Putamen (tissue), 1 donor: ENCODE measurements at regions not wholly inside any gene's neighbourhood (a gene's known extent, or its start where the extent isn't known, plus 50 kb on each side); places are given as distances from the start of the nearest gene placed in this dataset.
"Not testable (repeated sequence)": the region's sequence is repeated elsewhere in the genome, so short reads cannot be mapped to it uniquely, and the experiment has no call there.

Experiments used
- DNase-seq: peaks from one replicate; pipeline ENCODE4 v3.0.0-alpha.2; 2016; ENCODE audit warnings: low spot score

GRCh38 chrX:150125045-150125444 lies 186.8 kb upstream of the EOLA2 start:
- not testable (repeated sequence) for DNase-seq

- no peak for DNase-seq
These were observed 188.9 kb upstream of the EOLA2 start for GRCh38 chrX:150127216-150127615.

- no peak for DNase-seq
These were observed 205.6 kb upstream of the EOLA2 start for GRCh38 chrX:150143721-150144440.

GRCh38 chrX:150146271-150146896 lies 208.1 kb upstream of the EOLA2 start:
- no peak for DNase-seq

DNA sequence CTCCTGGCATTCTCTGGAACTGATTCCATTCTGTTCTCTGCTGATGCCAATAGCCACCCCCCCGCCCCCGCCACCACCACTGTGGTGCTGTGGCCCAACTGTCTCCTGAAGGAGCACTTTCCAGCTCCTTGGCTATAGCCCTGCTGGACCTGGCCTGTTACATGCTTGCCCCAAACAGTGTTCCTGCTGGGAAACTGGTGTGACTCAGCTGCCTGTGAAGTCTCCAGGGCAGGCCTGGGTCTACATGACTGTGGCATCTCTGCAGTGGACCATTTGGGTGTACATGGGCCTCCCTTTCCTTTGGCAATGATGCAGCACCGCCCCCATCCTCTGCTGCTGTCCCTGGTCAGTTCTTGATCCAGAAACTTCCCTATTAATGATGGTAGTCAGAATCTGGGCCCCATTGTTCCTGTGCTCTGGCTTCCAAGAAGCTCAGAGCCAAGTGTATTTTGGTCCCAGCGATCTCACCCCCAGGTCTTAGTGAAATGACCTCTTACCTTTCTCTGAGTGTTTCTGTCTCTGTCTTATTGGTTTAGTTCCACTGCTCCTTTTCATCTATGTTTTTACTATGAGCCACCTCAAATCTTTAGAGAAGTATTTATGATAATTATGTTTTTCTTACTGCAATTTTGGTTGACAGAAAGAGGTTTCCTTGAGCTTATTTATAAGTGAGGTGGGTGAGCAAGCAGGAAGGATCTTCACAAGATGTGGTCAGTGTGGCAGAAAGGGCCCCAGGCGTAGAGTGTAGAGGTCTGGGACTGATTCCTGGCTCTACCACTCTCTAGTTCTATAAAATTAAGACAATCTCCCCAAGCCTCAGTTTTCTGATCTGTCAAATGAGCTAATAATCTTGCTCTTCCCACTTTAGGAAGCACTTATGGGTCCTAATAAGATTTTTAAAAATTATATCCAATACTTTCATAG lies 210.7 kb upstream of the EOLA2 start:
- no peak for DNase-seq

GRCh38 chrX:150150076-150150779 lies 211.9 kb upstream of the EOLA2 start:
- no peak for DNase-seq

- DNase-seq = no peak
These were observed 212.4 kb upstream of the MAMLD1 start for GRCh38 chrX:150150780-150151125.

GRCh38 chrX:150152036-150152435 lies 211.1 kb upstream of the MAMLD1 start:
- no peak for DNase-seq

DNA sequence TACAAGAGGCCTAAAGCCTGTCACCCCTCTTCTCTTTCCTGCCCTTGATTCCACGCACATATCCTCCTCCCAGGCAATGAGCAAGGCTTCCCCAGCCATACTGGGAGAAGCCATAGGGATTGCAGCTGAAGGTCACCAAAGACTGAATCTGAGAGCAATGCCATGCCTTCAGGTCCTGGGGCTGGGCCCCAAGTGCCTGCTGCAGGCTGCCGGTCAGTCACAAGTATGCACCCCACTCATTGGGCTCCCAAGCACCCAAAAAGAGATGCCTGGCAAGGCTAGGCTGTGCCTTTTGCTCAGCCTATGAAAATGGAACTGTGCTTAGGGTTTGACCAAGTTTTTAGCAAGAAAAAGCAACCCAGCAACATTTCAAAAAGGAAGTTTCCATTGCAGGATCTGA lies 210.6 kb upstream of the MAMLD1 start:
- no peak for DNase-seq

DNA sequence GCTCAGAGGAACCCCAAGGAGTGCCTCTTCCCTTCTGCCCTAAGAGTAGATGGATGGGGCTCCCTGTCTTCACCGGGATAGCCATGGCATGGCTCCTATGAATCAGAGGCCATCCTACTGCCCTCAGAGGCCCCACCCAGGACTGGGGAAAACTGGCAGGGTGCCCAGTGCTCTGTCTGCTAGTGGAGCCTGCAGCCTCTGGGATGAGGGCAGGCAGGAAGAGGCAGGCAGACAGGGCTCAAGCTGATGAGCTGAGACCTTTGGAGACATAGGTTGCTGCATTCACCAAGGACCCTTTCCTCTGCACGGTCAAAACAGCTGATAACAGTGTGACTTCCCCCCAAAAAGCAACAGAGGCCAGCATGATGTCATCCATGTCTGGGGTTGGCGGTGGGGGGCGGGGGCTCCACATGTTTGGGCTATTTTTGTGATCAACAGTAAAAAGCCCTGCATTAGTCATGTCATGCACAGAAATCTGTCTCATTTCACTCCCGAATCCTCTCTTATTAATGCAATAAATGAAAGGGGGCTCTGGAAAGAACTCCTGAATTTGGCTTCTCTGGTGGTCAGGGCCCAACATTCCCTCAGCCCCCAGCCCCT lies 207.6 kb upstream of the MAMLD1 start:
- no peak for DNase-seq

DNA sequence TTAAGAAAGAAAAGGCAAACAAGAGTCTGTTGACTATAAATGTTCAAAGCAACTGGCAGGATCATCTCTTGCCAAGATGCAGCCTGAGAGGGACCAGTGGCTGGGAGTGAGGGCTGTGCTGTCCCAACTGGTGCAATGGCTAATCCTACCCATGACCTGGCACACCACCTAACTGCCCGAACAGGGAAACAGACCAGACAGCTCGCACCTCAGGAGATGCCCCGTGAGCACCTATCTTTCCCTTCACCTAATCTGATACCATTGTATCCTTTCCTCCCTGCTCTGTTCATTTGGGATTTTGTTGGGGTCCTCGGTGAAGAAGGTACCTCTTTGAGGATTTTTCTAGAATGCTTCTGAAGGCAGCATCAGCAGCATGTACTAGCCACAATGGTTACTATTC lies 206.5 kb upstream of the MAMLD1 start:
- no peak for DNase-seq

- no peak for DNase-seq
These were observed 205.8 kb upstream of the MAMLD1 start for GRCh38 chrX:150157291-150157690.

DNA sequence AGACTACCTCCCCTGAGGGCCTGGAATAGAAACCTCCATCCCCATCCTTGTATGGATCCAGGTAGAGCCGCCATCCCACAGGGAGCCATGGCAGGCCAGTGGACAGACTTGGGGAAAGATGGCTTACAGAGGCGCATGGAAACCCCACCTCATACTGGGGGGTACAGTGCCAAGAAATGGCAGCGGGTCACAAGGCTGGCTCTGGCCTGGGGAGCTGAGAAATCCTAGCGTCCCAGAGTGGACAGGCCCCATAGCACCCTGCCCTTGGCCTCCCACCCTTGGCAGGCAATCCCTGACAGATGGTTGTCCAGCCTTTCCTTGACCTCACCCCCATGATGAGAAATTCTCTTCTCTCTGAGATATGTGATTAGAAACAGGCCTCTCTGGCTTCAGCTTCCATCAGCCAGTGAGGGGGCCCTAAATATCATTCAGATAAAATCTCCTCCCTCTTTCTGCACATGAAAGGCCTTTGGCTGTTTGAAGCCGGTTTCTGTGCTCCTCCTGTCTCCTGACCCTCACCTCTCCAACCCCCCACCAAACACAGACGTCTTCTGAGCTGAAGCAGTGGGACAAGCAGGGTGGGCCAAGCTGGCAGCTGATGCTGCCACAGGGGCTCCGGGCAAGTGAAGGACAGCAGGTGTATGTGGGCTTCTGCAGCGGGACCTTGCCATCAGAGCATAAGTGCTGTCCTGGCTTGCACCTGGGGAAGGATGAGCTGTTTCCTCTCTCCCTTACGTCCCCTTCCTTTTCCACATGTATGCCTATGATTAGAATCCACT lies 204.4 kb upstream of the MAMLD1 start:
- DNase-seq = no peak

- DNase-seq = no peak
These were observed 203.6 kb upstream of the MAMLD1 start for GRCh38 chrX:150159537-150159936.

GRCh38 chrX:150160656-150161055 lies 202.5 kb upstream of the MAMLD1 start:
- no peak for DNase-seq

DNA sequence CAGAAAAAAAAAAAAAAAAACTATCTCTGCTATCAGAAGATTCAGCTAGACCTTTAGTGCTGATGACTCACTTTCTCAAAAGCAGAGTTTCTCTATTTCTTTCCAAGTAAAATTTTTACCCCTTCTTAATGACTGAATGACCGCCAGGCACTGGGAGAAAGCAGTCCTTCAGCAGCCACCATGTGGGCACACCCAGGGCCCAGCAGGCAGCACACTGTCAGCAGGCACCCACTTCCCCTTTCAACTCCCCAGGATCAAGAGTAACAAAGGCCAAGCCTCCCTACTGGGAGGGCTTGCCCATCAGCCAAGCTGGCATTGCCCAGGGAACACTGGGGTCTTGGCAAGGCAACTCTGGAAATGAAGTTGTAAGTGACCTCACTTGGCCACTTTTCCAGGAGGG lies 201.9 kb upstream of the MAMLD1 start:
- no peak for DNase-seq

DNA sequence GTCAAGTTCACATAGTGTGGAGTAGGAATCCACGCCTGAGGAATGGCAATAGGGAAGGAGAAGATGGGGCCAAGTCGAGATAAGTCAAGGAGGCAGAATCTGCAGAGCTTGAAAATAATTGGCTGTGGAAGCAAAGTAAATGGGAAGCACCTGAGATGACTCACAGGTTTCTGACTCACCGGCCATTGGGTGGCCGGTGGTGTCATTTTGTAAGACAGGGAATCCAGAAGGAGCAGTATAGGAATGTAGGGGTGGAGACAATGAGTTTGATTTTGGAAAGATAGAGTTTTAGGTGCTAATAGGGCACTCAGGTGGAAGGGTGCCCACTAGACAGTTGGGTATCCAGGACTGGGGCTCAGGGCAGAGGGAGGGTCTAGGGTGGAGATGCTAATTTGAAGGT lies 201.0 kb upstream of the MAMLD1 start:
- DNase-seq = no peak

DNA sequence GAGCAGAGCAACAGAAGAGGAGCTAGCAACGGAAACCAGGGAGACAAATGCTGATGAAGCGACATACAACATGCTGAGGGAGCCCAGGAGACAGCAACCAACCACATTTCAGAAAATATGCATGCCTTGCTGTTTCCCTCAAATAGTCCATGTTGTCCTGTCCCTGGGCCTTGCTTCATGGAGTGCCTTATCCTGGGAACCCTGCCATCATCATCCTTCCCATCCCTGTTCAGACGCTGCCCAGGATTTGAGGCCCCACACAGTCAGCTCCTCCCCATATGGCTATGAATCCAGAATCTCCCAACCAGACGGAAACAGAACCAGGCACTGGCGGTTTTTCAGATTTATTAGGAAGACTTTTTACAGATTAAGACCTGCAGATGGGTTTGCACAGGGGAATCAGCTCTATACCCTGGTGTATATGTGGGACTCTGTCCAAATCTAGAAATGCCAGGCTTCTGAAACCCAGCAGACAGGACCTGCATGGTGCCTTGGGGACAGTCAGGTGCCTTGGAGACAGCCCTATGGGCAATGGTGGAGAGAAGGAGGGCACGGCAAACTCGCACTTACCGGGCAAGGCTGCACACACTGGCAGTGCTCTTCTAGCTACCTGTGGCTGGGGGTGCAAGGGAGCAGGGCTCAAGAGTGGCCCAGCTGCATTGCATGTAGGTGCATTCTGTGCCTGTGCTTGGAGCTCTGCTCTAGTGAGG lies 199.7 kb upstream of the MAMLD1 start:
- DNase-seq = no peak

DNA sequence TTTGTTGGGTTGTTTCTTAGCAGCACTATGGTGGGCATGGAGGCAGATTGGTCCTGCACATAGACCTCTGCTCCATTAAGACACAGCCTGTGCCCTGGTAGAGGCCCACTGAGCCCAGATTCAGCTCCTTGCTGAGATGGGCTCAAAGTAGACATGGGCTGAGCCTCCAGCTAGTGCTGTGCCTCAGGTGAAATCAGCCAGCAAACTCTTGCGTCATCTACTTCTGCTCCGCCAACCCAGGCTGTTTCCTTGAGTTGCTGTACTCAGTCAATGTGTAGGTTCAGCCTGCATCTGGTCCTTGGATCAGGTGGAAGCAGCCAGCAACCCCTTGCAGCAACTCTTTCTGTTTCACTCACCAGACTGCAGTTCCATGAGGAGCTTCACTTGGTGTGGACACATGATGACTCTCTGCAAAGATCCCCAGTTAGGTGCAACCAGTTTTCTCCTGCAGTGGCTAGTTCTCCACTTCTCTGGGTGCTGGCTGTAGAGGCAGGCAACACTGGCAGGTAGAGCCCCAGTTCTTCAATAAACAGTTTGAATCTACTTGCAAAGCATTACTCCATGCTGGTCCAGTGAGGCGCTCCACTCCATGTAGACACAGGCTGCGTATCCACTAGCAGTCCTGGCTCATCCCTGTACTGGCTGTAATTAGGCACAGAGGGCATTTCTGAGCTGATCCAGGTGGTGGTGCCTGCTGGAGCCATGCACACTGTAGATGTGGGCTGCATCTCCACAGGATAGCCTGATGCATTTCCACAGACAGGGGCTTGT lies 199.0 kb upstream of the MAMLD1 start:
- no peak for DNase-seq
